Fibroblast of skin of left quadriceps (primary cell): ENCODE measurements at regions not wholly inside any gene's neighbourhood (a gene's known extent, or its start where the extent isn't known, plus 50 kb on each side); places are given as distances from the start of the nearest gene placed in this dataset.

Experiments
- DNase-seq, 2 experiments: peaks; one replicate each; pipeline ENCODE4 v3.0.0-alpha.2; 2013; ENCODE audit warnings: low read depth in 2 of 2

DNA sequence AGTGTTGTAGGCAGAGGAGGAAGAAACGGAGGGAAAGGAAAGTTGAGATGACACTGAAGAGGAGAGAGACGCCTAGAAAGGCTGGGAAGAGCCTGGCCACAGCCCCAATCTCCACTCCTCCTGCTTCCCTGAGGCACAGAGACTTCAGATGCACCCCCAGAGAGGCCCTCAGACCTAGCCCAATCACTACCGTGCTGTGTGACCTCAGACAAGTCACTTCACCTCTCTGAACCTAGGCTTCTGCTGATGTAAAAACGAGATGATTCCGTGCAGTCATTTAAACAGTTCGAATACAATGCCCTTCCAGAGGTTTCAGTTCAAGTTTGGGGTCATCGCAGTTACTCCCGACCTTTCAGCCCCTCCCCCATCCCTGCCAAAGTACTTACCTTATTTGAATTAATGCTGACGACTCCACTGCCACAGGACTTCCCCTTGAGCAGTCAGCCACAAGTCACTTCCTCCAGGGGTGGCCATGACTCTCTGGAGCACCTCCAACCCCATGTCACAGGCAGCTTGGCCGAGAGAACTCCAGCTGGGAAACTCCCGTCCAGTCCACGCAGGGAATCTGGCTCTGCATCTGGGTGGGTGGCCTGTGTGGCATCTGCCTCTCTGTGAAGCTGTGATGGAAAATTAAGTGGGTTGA lies 105.2 kb upstream of the ID2 start:
- DNase-seq, result no peak

DNA sequence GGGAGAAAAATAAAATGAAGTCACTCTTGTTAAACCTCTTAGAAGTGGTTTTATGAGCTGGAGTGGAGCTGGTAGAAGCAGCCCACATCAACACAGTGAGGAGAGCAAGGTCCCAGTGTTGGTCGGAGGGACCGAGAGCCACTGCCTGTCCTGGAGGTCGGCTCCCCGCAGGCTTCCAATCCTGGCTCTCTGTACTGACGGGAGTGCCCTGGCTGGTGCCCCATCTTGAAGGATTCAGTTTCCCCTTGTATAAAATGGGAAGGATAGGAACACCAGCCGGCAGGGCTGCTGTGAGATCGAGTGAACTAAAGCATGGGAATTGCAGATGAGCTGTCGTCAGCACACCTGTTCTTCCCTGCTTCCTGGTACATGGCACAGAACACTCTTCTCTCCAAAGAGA lies 104.3 kb upstream of the ID2 start:
- no peak for DNase-seq

DNA sequence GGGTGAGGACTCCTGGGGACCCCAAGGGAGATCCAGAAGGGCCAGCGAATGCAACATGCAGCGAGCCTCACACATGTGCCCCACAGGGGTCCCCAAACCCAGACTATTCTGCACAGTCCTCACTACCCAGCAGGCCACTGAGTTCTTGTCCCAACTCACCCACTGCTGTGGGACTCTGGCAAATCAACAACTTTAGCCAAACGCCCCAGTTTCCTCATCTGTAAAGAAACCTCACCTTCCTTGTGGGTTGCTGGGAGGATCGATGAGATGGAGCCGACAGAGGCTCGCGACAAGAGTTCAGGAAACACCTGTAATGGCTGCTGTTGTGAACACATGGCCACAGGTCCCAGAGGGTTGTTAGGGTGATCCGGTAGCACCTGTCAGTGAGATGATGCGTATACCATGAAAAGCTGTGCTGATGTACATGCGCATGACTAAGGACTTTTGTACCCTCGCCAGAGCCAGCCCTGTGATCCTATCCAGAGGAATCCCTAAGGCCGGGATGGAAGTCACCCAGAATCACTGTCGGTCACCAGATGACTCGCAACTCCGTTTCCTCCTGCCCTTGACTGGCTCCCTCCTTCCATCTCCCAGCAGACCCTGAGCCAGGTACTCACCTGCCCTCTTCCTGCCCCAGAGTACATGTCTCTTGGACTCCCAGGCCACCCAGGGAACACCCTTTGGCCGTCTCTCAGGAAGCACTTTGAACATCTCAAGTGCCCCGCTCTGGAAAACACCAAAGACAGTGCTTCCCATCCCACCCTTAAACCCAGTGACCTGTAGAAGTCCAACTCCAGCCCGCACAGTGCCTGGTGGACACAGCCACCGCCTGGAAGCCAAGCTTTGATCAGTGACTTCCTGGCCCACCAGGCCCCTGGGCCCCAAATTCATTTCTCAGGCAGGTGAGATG lies 103.3 kb upstream of the ID2 start:
- no peak for DNase-seq

DNA sequence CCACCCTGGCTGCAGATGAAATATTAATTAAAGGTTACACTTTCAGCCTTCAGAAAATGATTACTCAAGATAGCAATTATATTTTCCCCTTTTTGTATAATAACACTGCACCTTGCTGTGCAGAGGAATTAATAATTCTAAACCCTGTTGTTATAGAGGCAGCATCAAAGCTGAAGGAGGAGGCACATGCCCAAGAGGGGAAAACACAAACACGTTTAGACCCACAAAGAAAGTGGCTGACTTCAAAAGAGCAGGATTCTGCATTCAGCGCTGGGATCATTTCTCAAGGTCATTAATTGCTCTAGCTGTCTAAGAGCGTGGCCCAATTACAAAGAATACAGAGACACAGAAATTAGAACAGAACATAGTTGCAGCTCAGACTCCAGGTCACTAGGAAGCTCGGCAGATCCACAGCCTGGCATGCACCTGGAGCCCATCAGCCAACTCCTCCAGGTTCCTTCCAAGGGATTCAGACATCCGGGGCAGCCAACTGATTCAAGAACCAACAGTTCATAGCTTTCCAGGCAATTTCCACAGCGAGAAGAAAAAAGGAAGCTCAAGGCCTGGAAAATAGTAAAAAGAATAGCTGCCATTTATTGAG lies 102.3 kb upstream of the ID2 start:
- DNase-seq, result no peak

DNA sequence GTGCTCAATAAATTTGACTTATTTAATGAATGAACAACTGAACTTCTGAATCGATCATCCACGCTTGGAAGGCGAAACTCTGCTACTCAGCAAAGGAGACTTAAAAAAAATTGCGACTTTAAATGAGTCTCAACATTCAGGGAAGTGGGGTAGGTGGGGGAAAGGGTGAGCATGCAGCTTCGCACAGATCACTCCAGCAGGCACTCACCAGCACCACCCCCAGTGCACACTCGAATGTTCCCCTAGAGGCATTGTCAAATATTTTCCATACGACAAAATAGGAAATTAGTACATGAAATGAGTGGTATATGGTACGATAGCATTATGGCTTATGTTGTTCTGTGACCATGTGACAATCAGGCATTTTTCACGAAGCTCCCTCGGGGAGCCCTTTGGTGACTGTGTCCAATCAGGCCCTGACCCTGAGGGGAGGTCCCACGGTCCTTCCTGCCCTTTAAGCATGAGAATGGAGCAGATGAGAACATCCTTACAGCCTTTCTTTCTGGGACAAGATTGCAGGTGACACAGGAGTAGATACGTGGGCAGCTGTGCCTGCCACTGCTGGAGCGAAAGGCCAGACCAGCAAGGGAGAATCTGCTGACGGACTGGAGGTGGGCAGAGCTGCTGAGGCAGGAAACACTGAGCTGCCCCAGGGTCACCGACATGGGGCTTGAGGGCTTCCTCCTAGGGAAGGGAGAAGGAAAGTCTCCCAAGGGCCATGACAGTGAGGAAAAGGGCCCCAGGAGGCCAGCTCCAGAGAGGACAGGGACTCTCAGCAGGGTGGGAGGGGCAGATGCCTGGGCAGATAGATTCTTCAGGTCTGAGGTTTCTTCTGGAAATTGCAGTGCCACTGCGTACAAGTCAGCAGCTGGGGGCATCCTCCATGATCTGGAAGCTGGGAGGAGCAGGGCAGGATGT lies 101.3 kb upstream of the ID2 start:
- no peak for DNase-seq

DNA sequence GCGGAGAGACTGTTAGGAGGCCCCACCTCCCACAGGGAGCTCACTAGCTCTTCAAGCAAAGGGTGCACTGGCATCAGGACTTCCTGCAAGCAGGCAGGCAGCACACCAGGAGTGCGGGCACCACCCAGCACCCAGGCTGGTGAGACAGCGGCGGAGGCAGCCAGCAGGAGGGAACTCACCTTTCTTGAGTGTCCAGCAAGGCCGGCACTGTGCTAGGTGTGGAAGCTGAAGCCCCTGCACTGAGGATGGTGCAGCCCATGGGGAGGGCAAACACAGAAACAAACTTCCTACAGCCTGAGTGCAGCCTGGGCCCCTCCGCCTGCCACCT lies 100.7 kb upstream of the ID2 start:
- no peak for DNase-seq

DNA sequence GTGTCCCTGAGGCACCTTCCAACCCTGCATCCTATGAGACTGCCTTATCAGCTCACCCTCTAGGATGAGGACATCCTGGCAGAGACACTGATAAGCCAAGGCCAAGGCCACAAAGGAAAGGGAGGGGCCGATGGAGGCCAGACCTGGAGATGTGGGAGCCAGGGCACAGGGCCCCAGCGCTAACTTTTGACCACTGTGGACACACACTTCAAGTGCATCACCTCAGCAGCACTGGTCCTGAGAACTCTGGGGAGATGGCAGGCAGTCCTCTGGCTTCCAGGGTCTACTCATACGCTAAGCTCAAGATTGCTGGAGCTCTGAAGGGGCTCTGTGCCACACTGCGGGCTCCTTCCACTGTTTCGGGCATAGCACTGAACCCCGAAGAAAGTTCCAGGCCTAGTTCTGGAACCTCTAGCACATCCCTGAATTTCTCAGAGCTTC lies 100.2 kb upstream of the ID2 start:
- no peak for DNase-seq

DNA sequence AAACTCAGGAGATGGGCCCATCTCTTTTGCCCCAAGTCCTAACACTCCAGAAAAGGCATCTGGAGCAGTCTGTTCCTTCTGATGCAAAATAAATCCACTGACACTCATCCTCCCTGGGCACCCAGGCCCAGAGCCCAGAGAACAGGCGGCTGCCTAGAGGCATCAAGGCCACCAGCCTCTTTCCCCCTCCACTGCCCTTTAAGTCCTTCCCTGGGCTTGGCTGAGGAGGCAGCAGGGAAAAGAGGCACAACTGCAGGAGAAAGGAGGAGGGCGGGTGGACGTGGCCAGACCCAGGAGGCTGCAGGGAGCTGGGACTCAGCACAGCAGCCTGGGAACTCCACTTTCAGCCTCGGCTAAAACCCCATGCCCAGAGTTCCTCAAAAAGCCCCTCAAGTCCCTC lies 99.7 kb upstream of the ID2 start:
- DNase-seq, result no peak

DNA sequence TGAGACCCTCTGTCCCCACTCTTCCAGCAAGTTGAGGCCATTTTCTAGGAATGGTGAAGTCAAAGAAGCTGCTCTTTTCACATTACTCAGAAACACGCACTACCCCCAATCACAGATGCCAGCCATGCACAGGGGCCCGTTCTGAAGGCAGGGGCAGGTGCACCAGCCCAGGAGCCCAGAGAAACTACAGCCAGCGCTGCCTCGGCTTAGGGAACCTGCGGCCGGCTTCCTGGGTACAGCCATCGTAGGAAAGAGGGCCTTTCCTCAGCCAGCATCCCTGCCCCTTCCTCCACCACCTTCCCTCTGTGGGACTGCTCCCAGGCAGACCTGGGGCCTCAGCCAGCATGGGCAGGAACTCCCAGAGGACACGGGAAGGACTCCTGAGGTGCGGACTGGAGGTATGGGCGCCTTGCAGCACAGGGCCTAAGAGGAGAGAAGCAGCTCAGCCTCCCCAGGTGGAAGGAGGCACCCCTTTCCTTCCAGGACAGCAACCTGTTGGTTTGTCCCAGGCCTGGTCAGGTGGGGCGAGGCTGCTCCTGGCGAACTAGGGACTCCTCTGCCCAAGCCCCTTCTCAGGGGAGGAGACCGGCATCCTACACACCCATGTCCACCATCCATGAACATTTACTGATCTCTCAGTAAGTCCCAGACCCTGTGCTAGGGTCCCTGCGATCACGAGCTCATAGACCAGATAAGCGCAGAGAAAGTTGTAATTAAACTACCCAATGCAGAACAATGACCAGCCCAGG lies 99.0 kb upstream of the ID2 start:
- no peak for DNase-seq

DNA sequence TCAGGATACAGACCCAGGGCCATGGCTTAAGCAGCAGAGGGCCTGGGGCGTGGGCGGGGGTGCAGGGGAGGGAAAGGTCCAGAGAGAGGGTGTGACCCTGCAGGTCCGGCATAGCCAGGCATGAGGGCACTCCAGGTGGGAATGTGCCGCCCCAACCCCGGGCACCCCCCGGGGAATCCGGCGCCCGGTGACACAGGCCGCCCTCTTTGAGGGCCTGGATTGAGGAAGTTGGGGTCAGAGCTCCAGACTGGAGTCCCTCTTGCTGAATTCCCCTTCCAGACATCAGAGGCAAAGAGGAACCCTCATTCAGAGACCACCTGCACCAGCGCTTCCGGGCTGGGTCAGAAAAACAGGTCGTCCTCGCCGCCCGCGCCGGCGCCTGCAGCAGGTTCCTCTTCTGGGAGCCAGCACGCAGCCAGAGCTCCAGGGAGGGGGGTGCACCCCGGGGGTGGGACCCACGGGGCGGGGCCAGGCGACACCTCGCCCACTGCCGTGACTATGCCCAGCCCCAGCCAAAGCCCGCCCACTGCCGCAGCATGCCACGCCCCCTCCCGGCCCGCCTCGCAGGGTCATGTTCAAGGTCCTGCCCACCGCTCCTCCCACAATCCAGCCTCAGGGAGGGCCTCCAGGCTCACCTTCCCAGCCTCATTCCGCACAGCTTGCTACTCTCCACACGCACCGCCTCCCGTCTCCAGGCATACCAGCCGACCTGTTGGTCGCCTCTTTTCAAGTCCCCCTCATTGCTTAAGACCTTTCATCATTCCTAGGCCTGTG lies 98.3 kb upstream of the ID2 start:
- peak; percentile 47 to 49 for DNase-seq

DNA sequence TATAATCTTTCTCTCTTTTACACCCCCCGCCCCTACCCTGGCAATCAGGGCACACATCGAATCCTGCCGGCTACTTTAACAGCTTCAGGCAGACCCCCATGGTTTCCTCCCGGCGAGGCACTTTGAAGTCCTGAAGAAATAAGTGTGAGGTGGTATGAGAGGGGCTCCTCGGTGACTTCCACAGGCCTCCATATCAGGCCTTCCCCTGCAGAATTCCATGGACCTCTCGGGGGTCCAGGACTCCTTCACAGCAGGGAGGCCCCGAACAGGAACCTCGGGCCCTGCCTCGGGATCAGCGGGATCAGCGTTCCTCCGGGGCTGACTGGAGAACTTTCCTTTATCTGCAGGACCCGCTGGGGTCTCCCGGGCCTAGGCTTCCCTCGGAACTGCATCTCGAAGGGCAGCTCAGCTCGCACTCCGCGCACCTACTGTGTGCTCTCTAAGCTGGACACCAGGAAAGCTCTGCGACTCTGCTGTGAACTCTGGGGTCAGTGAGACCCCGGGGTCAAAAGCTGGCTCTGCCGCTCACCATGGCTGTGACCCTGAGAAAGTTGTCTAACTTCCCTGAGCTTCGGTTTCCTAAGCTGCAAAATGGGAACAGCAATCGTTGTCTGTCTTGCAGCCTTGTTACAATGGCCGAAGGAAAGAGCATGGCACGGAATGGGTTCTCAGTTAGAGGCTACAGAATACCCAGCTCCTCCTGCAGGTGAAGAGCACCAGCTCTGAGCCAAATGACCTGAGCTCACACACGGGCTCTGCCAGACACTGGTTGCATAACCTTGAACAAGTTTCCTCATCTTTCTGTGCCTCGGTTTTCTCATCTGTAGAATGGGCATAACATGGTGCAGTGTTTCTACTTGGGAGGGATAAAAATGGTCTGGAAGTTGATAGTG lies 97.4 kb upstream of the ID2 start:
- no peak for DNase-seq

DNA sequence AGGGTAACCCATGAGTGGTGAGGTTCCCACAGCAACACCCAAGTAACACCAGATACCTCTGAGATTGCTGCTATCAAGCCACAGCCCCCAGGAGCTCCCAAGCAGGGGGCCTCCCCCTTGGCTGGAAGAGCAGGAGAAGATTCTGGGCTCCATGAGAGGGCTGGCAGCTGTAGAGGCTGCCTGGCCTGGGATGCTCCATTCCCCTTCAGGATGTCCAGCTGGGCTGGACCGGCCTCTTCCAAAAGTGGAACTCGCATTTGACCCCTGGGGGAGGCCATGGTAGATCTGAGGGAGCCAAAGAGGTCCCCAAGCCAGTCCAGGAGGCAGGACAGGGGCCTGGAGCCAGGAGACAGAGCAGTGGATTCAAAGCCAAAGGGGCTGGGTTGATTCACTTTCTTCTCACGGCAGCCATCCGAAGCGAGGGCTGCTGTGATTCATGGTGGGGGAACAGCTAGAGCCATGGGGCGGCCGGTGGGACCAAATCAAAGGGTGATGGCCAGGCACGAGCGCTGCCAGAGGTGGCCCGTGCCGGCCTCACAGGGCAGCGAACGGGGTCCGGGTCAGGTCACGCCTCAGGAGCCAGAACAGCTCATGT lies 95.3 kb upstream of the ID2 start:
- no peak for DNase-seq

DNA sequence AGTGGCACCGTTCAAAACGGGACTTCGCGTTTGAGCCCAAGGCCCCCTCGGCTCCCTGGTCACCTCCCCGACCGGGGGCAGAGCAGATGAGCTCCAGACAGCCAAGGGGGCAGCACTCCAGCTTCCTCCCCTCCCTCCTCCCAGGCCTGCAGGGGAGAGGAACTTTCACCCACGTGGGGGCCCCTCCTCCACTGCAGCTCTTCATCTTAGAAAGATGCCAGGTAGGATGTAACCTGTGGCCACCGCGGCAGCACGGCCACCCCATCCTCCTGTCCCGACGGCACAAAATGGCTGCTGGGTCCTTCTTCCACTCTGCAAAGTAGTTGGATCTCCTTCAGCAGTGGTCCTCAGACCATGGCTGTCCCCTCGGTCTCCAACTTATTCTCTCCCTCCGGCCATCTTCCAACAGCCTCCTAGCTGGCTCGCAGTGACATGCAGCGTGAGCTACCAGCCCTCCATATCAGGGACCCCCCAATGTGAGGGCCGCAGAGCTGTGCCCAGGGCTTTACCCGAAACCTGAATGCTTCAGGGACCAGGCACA lies 94.5 kb upstream of the ID2 start:
- DNase-seq, result no peak

DNA sequence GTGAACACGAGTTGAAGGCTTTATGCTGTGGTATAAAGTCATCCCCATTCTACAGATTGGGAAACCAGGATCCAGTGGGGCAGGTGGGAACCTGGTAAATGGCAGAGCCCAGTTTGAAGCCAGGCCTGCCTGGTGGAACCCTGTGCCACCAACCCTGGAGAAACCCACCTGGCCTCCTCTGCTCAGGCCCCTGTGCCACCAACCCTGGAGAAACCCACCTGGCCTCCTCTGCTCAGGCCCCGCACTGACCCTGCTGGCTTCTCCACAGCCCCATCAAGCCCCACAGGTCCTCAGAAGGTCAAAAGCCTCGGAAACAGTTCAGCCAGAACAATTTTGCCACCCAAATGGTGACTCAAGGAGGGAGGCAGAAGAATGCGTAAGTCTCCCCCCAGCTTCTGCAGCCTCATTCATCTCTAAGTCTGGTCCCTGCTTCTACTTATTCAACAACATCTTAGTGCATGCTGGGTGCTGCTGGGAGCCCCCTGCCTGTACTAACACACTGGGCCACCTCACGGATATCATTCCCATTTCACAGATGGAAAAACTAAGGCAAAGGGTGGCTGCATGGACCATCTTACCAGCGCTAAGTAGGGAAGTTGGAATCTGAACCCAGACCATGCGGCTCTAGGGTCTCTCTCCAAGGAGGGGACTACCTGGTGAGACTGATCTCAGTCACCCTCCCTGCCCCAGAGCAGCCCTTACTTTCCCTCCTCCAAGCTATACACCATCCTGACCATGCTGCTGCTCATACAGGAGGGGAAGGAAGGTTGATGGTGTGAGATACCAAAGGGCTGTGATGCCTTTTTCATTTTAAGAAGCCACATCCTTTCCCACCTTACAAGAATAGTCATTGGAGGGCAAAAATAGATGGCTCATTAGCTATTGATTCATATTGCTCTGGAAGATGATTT lies 93.7 kb upstream of the ID2 start:
- no peak for DNase-seq

DNA sequence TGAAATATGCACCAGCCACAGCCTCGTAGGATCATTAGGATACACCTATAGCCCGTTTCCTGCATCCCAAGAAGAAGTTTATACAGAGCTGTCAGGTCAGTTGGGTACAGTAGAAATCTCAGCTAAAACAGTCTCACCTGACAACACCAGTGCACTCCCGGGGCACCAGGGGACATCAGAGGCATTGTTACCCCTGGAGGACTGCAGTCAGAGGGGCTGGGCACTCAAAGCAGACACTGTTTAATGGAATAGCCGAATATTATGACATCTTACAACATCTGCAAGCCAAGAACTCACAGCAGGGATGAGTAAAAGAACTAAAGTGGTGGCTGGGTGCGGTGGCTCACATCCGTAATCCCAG lies 93.0 kb upstream of the ID2 start:
- no peak for DNase-seq

DNA sequence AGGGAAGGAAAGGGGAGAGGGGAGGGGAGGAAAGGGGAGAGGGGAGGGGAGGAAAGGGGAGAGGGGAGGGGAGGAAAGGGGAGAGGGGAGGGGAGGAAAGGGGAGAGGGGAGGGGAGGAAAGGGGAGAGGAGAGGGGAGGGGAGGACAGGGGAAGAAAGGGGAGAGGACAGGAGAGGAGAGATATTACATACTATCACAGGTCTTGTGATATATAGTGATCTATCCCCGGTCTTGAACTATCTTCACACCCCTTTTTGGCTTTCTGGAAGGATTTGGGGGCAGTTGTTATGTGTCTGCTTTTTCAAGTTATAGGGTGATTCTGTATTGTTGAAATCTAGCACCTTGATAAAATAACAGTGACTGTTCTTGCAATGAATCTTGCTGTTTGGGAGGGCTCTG lies 92.1 kb upstream of the ID2 start:
- DNase-seq, result no peak

DNA sequence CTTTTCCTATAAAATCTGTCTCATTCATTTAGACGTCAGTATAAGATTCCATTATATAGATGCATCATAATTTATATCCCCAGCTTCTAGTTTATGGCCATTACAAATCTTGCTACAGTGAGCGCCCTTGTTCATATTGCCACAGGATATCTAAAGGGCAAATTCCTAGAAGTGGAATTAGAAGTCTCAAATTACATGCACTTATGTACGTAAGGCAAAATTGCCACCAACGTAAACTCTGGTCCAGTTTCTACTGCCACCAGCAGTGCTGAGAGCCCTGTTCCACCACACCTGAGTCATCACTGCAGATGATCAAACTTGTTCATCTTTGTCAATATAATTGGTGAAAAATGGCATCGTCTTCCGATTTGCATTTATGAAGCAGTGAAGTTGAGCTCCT lies 90.9 kb upstream of the ID2 start:
- no peak for DNase-seq

DNA sequence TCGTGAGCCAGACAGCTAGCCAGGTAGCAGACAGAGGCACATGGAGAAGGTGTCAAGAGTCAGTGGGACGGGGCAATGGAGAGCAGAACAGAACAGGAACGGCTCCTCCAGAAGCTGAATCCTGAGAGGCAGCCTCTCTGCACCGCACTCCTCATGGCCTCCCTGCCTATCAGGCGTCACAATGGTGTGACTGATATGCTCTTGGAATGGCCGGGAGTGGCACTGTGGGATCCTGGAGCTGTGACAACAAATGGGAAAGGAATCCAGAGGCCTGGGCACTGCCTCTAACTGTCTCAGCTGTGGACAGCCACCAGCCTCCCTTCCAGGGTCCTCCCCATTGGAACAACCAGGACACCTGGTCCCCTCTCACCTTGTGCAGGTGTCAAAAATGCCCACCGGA lies 89.1 kb upstream of the ID2 start:
- no peak for DNase-seq
